Stomach (tissue), 4 donors: ENCODE measurements at regions not wholly inside any gene's neighbourhood (a gene's known extent, or its start where the extent isn't known, plus 50 kb on each side); places are given as distances from the start of the nearest gene placed in this dataset.

Experiments
- EP300 ChIP-seq: sonication (generic); formaldehyde crosslinking; IDR thresholded peaks from one replicate; pipeline ENCODE4 v1.6.1; 2017; ENCODE audit warnings: antibody characterized with exemption
- POLR2A ChIP-seq, 4 donors: fragments of 450-650 bp; IDR thresholded peaks; one replicate each; pipeline ENCODE4 v1.6.1; 2016; ENCODE audit warnings: antibody characterized with exemption in 4 of 4, control low read depth in 2 of 4, mild to moderate bottlenecking in 1 of 4, moderate library complexity in 1 of 4
- POLR2AphosphoS5 ChIP-seq, 3 donors: sonication (generic); formaldehyde crosslinking; IDR thresholded peaks; one replicate each; pipeline ENCODE4 v1.6.1; 2016; ENCODE audit warnings: antibody characterized with exemption in 3 of 3
- TF ChIP-seq, protein P1 (sequence below), 7 experiments: fragments of 450-650 bp in 4 of 7; fragments of 200-600 bp in 3 of 7; sonication (generic) in 3 of 7; IDR thresholded peaks; one replicate each; pipeline ENCODE4 v1.5.1; 2016 to 2019; ENCODE audit warnings: antibody characterized with exemption in 7 of 7, control low read depth in 2 of 7, mild to moderate bottlenecking in 1 of 7

DNA sequence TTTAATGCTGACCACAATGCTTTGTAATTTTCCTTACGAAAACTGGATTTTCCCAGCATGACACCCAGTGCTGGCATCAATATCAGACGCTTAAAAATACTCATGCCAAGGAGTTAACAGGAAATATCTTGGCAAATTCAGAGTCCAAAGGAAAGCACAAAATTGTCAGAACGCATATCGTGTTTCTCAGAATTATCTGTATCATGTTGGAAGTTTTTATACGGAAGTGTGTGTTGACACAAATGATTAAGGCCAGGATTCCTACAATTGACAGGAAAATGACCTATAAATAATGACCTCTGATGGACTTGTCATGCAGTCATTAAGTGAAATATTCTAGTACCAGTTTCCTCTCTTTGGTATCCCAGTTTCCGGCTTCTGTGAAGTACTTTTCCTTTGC, 132.1 kb upstream of the TLL1 start:
- TF ChIP-seq, protein P1, sequence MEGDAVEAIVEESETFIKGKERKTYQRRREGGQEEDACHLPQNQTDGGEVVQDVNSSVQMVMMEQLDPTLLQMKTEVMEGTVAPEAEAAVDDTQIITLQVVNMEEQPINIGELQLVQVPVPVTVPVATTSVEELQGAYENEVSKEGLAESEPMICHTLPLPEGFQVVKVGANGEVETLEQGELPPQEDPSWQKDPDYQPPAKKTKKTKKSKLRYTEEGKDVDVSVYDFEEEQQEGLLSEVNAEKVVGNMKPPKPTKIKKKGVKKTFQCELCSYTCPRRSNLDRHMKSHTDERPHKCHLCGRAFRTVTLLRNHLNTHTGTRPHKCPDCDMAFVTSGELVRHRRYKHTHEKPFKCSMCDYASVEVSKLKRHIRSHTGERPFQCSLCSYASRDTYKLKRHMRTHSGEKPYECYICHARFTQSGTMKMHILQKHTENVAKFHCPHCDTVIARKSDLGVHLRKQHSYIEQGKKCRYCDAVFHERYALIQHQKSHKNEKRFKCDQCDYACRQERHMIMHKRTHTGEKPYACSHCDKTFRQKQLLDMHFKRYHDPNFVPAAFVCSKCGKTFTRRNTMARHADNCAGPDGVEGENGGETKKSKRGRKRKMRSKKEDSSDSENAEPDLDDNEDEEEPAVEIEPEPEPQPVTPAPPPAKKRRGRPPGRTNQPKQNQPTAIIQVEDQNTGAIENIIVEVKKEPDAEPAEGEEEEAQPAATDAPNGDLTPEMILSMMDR (IDR thresholded peaks at IDR 0.05) = no peak
- TF ChIP-seq POLR2A (IDR thresholded peaks at IDR 0.05) = no peak
- no peak for TF ChIP-seq EP300
- TF ChIP-seq POLR2AphosphoS5 (IDR thresholded peaks at IDR 0.05) = no peak
